Retina (tissue), 1 donor: ENCODE measurements at regions not wholly inside any gene's neighbourhood (a gene's known extent, or its start where the extent isn't known, plus 50 kb on each side); places are given as distances from the start of the nearest gene placed in this dataset.
"Not testable (repeated sequence)": the region's sequence is repeated elsewhere in the genome, so short reads cannot be mapped to it uniquely, and the experiment has no call there.

Experiments used
- DNase-seq: peaks from one replicate; pipeline ENCODE4 v3.0.0-alpha.2; 2016

- no peak for DNase-seq
Measured at GRCh38 chr16:9141813-9142212, 50.4 kb downstream of the HAPSTR1 start.

DNA sequence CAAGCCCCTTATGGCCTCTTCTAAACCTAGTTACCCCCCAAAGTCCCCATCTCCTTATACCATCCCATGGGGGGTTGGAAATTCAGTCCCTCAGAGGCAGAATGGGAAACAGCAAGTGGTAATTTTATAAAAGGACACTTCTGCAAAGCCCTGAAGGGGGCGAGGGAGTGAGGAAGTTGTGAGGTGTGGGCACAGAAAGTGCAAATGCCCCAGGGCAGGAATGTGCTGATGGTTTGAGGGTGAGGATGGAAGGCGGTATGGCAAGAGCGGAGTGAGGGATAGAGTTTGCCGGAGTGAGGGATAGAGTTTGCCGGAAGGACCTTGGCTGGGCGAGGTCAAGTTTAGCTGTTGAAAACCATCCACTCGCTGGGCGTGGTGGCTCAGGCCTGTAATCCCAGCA is 52.7 kb downstream of the HAPSTR1 start:
- DNase-seq = no peak

GRCh38 chr16:9148374-9149015 is 57.1 kb downstream of the HAPSTR1 start:
- DNase-seq = no peak

DNA sequence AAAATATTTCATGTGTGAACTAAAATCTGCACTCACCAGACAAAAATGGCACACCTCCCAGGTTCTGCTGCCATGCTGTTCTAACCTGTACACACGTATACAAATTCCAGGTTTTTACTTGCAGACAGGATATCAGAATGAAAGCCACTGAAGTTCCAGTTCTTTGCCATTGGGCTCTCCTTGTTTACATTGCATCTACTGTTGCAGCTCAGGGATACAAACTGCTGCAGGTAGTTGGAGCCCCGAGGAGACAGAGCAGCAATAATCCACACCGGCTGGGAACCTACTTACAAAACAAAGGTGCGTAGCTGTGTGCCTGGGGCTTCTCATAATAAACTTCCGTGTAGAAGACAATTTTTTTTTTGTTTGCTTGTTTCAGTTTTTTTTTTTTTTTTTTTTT is 59.6 kb downstream of the HAPSTR1 start:
- DNase-seq = no peak

DNA sequence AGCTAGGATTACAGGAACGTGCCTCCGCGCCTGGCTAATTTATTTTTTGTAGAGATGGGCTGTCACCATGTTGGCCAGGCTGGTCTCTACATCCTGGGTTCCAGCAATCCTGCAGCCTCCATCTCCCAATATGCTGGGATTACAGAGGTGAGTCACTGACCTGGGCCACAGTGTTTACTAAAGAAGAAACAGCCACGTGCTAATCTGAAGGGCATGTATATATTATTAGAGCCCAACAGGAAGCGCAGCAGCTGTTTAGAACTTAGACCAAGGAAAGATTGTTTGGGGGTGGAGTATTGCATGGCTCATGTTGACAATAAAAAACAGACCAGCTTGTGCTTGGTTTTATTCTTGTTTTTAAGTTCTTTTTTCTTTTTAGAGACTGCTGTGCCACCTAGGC is 60.2 kb downstream of the HAPSTR1 start:
- DNase-seq = no peak

GRCh38 chr16:9152649-9153501 is 61.4 kb downstream of the HAPSTR1 start:
- DNase-seq = no peak

- DNase-seq = no peak
Measured at GRCh38 chr16:9153502-9153864, 62.0 kb downstream of the HAPSTR1 start.

DNA sequence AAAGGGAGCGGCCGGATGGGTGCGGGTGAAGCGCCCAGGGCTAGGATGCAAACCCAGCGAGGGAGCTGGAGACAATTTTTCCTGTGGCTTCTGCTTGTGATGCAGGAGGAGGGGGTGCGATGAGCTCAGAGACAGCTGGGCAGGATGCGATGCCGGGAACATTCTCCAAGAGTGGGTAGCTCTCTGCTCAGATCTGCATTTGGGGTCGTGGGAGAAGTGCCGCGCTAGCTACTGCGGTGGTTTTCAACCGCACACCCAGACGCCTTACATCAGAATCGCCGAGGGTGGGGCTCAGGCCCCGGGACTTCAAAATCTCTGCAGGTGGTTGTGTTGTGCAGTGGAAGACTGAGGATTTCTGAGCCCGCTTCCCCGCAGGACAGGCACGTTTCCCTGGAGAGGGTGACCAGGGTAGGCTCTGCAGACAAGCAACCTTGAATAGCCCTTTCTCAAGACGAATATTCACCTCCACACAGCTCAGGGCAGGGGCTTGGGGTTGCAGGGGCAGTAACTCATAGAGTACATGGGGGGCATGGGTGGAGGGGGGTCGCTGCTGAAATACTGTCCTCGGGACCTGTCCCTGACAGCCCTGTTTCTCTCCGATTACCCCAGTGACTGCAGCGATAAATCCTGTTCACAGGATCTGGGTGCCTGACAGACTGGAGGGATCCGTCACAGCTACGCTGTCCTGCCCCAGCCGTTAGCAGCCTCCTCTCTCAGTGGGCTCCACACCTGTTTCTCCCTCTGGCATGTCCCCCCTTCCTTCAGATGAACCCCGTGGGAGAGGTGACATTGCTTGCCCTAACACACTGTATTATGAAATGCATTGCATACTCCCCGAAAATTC is 63.3 kb downstream of the HAPSTR1 start:
- no peak for DNase-seq

DNA sequence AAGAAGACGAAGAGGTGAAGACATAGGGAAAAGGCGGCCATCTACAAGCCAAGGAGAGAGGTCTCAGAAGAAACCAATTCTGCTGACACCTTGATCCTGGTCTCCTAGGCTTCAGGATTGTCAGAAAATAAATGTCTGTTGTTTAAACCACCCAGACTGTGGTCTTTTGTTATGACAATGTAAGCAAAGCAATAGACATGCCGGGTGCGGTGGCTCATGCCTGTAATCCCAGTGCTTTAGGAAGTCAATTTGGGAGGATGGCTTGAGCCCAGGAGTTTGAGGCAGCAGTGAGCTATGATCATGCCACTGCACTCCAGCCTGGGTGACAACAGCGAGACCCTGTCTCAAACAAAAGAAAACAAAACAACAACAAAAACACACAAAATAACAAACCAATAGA is 64.4 kb downstream of the HAPSTR1 start:
- no peak for DNase-seq

- DNase-seq = peak; percentile 76
Measured at GRCh38 chr16:9159839-9160550, 68.6 kb downstream of the HAPSTR1 start.

DNA sequence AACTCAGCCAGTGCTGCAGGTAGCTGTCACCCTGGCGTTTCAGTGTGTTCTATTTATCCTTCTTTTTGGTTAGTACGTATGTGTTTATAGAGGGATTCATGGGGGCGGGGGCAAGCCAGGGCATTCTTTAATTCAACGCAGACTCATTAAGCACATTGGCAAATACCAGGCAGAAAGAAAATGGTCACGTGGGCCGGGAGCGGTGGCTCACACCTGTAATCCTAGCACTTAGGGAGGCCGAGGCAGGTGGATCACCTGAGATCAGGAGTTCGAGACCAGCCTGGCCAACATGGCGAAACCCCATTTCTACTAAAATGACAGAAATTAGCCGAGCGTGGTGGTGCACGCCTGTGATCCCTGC is 69.1 kb downstream of the HAPSTR1 start:
- DNase-seq = no peak

- peak; percentile 54 for DNase-seq
Measured at GRCh38 chr16:9165681-9166080, 74.2 kb downstream of the HAPSTR1 start.

- not testable (repeated sequence) for DNase-seq
Measured at GRCh38 chr16:9166326-9166993, 75.0 kb downstream of the HAPSTR1 start.

DNA sequence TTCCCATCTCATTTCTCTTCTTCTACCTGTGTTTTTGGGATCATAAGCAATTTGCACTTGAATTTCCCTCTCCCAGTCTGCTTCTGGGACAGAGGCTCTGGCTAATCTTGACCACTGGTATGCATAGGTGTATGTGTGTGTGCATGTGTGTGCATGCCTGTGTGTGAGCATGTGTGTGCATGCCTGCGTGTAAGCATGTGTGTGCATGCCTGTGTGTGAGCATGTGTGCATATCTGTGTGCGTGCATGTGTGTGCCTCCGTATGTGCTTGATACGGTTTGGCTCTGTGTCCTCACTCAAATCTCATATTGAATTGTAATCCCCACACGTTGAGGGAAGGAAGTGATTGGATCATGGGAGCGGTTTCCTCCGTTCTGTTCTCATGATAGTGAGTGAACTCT is 77.7 kb downstream of the HAPSTR1 start:
- no peak for DNase-seq

GRCh38 chr16:9170470-9170869 is 79.0 kb downstream of the HAPSTR1 start:
- DNase-seq = no peak

DNA sequence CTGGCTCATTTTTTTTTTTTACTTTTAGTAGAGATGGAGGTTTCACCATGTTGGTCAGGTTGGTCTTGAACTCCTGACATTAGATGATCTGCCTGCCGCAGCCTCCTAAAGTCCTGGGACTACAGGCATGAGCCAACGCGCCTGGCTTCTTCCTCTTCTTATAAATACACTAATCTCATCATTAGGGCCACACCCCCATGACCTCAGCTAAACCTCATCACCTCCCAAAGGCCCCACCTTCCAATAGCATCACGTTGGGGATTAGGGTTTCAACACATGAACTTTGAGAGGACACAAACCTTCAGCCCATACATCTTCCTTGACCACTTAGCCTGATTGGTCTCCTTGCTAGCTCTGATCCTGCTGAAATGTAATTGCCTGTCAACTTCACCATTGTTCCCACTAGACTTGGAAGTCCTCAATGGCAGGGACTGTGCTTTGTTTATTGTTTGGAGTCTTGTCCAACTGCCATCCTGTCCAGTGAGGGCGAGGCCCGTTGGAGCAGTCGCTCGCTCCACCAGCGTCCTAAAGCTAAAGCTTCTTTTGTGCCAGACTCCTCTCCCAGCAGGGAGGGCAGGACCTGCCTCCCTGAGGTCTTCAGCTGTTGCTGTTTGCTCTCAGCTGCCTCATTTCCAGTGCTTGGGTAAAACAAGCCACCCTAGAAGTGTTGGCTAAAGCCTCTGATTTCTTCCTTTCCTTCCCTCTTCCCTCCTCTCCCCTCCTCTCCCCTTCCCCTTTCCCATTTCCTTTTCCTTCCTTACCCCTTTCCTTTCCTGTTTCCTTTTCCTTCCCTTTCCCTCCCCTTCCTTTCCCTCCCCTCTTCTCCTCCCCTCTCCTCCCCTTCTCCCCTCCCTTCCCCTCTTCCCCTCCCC is 85.3 kb downstream of the HAPSTR1 start:
- DNase-seq = peak; percentile 79

DNA sequence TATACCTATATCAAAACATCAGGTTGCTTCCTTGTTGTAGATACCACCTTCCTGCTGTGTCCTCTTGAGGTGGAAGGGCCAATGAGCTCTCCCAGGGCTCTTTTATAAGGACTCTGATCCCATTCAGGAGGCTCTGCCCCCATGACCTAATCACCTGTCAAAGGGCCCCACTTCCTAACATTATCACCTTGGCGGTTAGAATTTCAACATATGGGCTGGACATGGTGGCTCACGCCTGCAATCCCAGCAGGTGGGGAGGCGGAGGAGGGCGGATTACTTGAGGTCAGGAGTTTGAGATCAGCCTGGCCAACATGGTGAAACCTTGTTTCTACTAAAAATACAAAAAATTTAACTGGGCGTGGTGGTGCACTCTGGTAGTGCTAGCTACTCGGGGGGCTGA is 86.4 kb downstream of the HAPSTR1 start:
- DNase-seq = no peak

GRCh38 chr16:9183682-9184353 is 92.4 kb downstream of the HAPSTR1 start:
- no peak for DNase-seq

GRCh38 chr16:9184354-9184690 is 92.9 kb downstream of the HAPSTR1 start:
- DNase-seq = no peak

DNA sequence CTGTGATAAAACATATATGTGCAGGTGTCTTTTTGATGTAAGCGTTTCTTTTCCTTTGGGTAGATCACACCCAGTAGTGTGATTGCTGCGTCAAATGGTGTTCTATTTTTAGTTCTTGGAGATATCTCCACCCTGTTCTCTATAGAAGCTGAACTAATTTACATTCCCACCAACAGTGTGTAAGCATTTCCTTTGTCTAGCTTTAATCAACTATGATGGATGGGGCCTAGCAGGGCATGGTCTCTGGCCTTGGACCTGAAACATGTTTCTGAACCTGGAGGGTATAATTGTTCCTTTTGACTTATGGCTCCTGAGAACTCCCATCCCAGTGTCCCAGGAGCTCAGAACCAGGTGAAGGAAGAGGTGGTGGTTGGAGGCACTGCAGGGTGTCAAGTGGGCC is 93.9 kb downstream of the HAPSTR1 start:
- DNase-seq = peak; percentile 59

- DNase-seq = no peak
Measured at GRCh38 chr16:9186061-9186460, 94.6 kb downstream of the HAPSTR1 start.
